Osteocyte (in vitro differentiated cells): ENCODE measurements at regions not wholly inside any gene's neighbourhood (a gene's known extent, or its start where the extent isn't known, plus 50 kb on each side); places are given as distances from the start of the nearest gene placed in this dataset.

Experiments used
- DNase-seq: peaks from one replicate; pipeline ENCODE4 v3.0.0; 2021; ENCODE audit warnings: mixed read lengths; ENCODE audit not compliant: unreplicated experiment; ENCODE audit errors: extremely low spot score
- H3K27ac Mint-ChIP-seq: one replicate; pipeline ENCODE4 v1.8.0; 2021; ENCODE audit warnings: mild to moderate bottlenecking, mixed read lengths; ENCODE audit not compliant: unreplicated experiment
- H3K27me3 Mint-ChIP-seq: one replicate; pipeline ENCODE4 v1.8.0; 2021; ENCODE audit warnings: mixed read lengths; ENCODE audit not compliant: unreplicated experiment
- H3K36me3 Mint-ChIP-seq: one replicate; pipeline ENCODE4 v1.8.0; 2021; ENCODE audit warnings: mixed read lengths; ENCODE audit not compliant: unreplicated experiment
- H3K4me1 Mint-ChIP-seq: one replicate; pipeline ENCODE4 v1.8.0; 2021; ENCODE audit warnings: mixed read lengths; ENCODE audit not compliant: unreplicated experiment
- H3K4me3 Mint-ChIP-seq: one replicate; pipeline ENCODE4 v1.8.0; 2021; ENCODE audit warnings: mild to moderate bottlenecking, moderate library complexity, mixed read lengths; ENCODE audit not compliant: unreplicated experiment
- H3K9me3 Mint-ChIP-seq: one replicate; pipeline ENCODE4 v1.8.0; 2021; ENCODE audit warnings: mixed read lengths; ENCODE audit not compliant: unreplicated experiment
- CTCF ChIP-seq: fragments of 200-600 bp; sonication (generic); IDR thresholded peaks from 2 replicates; pipeline ENCODE4 v1.5.0; 2021; ENCODE audit warnings: antibody characterized with exemption, mild to moderate bottlenecking, moderate library complexity

DNA sequence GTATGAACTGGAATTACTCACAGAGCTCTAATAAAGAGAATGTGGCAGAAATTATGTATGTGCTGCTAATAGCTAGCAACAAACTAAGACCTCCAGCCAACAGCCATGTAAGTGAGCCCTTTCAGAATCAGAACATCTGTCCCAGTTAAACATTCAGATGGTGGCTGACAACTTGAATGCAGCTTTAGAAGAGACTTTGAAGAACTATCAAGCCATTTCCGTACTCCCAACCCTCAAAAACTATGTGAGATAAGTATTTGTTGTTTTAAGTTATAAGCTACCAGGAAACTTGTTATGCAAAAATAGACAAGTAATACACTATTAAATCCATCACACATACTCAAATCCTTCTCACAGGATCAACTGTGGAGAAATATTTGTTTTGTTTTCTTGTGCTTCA, 205.2 kb upstream of the EDIL3 start:
- no peaks in the 10 kb centered on the region for H3K36me3 Mint-ChIP-seq
- DNase-seq, result no peak
- no peak for TF ChIP-seq CTCF
- no peaks in the 10 kb centered on the region for H3K4me1 Mint-ChIP-seq
- no peak overlapping the region for H3K4me3 Mint-ChIP-seq
- no peak overlapping the region for H3K27ac Mint-ChIP-seq
- no peaks in the 10 kb centered on the region for H3K27me3 Mint-ChIP-seq
- H3K9me3 Mint-ChIP-seq, result no peaks in the 10 kb centered on the region

- Mint-ChIP-seq H3K9me3 (no peaks in the 10 kb centered on the region), H3K4me1 (no peaks in the 10 kb centered on the region), H3K4me3 (no peak overlapping the region), H3K27ac (no peak overlapping the region), H3K27me3 (no peaks in the 10 kb centered on the region), H3K36me3 (no peaks in the 10 kb centered on the region)
- no peak for DNase-seq
- no peak for TF ChIP-seq CTCF
Observed at GRCh38 chr5:84585218-84585617, 200.5 kb upstream of the EDIL3 start.

- H3K36me3 Mint-ChIP-seq, result no peaks in the 10 kb centered on the region
- H3K4me3 Mint-ChIP-seq, result no peak overlapping the region
- H3K27ac Mint-ChIP-seq, result no peak overlapping the region
Observed at GRCh38 chr5:84578226-84578625, 193.5 kb upstream of the EDIL3 start.

GRCh38 chr5:84573017-84573712, 188.5 kb upstream of the EDIL3 start:
- no peak for TF ChIP-seq CTCF
- DNase-seq, result no peak
- Mint-ChIP-seq H3K4me1 (no peaks in the 10 kb centered on the region), H3K27me3 (no peaks in the 10 kb centered on the region), H3K4me3 (no peak overlapping the region), H3K9me3 (no peaks in the 10 kb centered on the region), H3K36me3 (no peaks in the 10 kb centered on the region), H3K27ac (no peak overlapping the region)

More at GRCh38 chr5:84578226-84578625, 193.5 kb upstream of the EDIL3 start:
- no peak for DNase-seq
- Mint-ChIP-seq H3K9me3 (no peaks in the 10 kb centered on the region), H3K27me3 (no peaks in the 10 kb centered on the region), H3K4me1 (no peaks in the 10 kb centered on the region)
- TF ChIP-seq CTCF, result no peak

DNA sequence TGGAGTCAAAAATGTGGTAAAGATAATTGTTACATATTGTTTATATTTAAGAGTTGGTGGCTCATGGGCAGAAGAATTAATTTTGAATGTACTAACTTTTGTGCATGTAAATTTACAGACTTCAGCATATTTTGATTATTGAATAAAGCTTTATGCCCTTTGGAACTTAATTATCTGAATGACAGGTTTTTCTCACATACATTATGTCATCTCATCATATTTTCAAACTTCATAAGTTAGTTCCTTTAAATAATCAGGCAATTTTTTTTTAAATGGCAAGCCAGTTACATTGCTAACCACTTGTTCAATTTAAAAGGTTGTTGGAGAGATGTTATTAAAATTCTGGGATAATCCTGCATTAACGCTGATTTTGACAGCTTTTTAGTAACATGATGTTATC, 184.6 kb upstream of the EDIL3 start:
- no peaks in the 10 kb centered on the region for H3K9me3 Mint-ChIP-seq
- no peaks in the 10 kb centered on the region for H3K27me3 Mint-ChIP-seq
- no peak for DNase-seq
- no peak overlapping the region for H3K27ac Mint-ChIP-seq
- TF ChIP-seq CTCF, result no peak
- H3K4me3 Mint-ChIP-seq, result no peak overlapping the region
- no peaks in the 10 kb centered on the region for H3K36me3 Mint-ChIP-seq
- peaks cover 4% of the 10 kb centered on the region for H3K4me1 Mint-ChIP-seq
